Sigmoid colon (tissue), 6 donors: ENCODE measurements at regions not wholly inside any gene's neighbourhood (a gene's known extent, or its start where the extent isn't known, plus 50 kb on each side); places are given as distances from the start of the nearest gene placed in this dataset.

Source experiments
- DNase-seq: peaks from one replicate; pipeline ENCODE4 v3.0.0-alpha.2; 2019
- H3K27ac ChIP-seq, 4 donors: fragments of 200-600 bp; sonication (generic); one replicate each; pipeline ENCODE4 v1.5.1; 2016 to 2019; ENCODE audit warnings: mild to moderate bottlenecking in 1 of 4
- H3K27me3 ChIP-seq, 3 donors: fragments of 200-600 bp; sonication (generic); one replicate each; pipeline ENCODE4 v1.5.1; 2019; ENCODE audit warnings: mild to moderate bottlenecking in 1 of 3
- H3K36me3 ChIP-seq, 4 donors: fragments of 200-600 bp; sonication (generic); one replicate each; pipeline ENCODE4 v1.5.1; 2016 to 2019
- H3K4me1 ChIP-seq, 4 donors: fragments of 200-600 bp; sonication (generic); one replicate each; pipeline ENCODE4 v1.5.1; 2017 to 2019
- H3K4me3 ChIP-seq, 4 donors: fragments of 200-600 bp; sonication (generic); one replicate each; pipeline ENCODE4 v1.5.1; 2017 to 2019; ENCODE audit warnings: mild to moderate bottlenecking in 2 of 4, moderate library complexity in 1 of 4
- H3K9me3 ChIP-seq, 4 donors: fragments of 200-600 bp in 3 of 4; sonication (generic) in 3 of 4; one replicate each; pipeline versions ENCODE4 v1.5.1 to v1.6.1; 2013 to 2019
- CTCF ChIP-seq, 4 experiments: fragments of 450-650 bp in 3 of 4; fragments of 200-600 bp in 1 of 4; IDR thresholded peaks; one replicate each; pipeline ENCODE4 v1.5.1; 2016 to 2019; ENCODE audit warnings: antibody characterized with exemption in 4 of 4, mild to moderate bottlenecking in 3 of 4, moderate library complexity in 2 of 4
- EP300 ChIP-seq, 4 donors: sonication (generic); formaldehyde crosslinking; IDR thresholded peaks; one replicate each; pipeline ENCODE4 v1.6.1; 2017; ENCODE audit warnings: antibody characterized with exemption in 4 of 4
- POLR2A ChIP-seq, 2 donors: fragments of 450-650 bp; IDR thresholded peaks; one replicate each; pipeline ENCODE4 v1.6.1; 2016; ENCODE audit warnings: antibody characterized with exemption in 2 of 2, mild to moderate bottlenecking in 2 of 2, moderate library complexity in 2 of 2
- POLR2AphosphoS5 ChIP-seq, 4 donors: sonication (generic); formaldehyde crosslinking; IDR thresholded peaks; one replicate each; pipeline ENCODE4 v1.6.1; 2017; ENCODE audit warnings: antibody characterized with exemption in 4 of 4
- WGBS, 2 donors: extraction: QIAGEN DNeasy Blood & Tissue Kit; methylation state at CpG; one replicate each; pipeline ENCODE4 v1.1.7; 2013; 5-methylcytosine and 5-hydroxymethylcytosine counted together
- intact Hi-C: fragments of 100-400 bp; cut with DNase I; formaldehyde crosslinking; loops from one replicate; pipeline ENCODE4 v1.15.1; 2023
- donor health status: healthy with polysubstance abuse.
- donor health status: healthy.

DNA sequence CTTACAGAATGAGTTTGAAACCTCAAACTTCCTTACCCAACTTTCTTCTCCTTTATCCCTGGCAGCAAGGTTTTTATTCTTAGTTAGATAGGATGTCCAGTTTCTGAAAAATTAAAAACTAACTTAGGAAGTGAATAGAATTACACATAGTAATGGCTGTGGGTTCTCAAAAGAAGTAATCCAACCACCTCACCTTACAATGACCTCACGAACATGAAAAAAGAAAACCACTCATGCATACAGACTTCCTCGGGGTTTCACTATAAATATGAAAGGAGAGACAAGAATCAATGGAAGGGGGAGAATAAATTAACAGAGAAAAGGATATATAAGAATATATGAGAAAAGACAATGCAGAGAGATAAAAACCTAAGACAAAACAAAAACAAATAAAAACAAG is 1044.3 kb upstream of the KLHL29 start:
- Histone ChIP-seq H3K27me3 (no peaks in the 10 kb centered on the region), H3K9me3 (no peaks in the 10 kb centered on the region), H3K4me3 (no peak overlapping the region), H3K4me1 (no peaks in the 10 kb centered on the region), H3K27ac (no peak overlapping the region), H3K36me3 (no peaks in the 10 kb centered on the region)
- no peak for DNase-seq
- WGBS, 2 donors, result 73 to 84% methylated on average over 2 of the region's 2 CpGs
- TF ChIP-seq POLR2A (IDR thresholded peaks at IDR 0.05), result no peak
- no peak for TF ChIP-seq CTCF (IDR thresholded peaks at IDR 0.05)
- no peak for TF ChIP-seq EP300 (IDR thresholded peaks at IDR 0.05)
- no peak for TF ChIP-seq POLR2AphosphoS5 (IDR thresholded peaks at IDR 0.05)
- intact Hi-C loops, result no loop called here

DNA sequence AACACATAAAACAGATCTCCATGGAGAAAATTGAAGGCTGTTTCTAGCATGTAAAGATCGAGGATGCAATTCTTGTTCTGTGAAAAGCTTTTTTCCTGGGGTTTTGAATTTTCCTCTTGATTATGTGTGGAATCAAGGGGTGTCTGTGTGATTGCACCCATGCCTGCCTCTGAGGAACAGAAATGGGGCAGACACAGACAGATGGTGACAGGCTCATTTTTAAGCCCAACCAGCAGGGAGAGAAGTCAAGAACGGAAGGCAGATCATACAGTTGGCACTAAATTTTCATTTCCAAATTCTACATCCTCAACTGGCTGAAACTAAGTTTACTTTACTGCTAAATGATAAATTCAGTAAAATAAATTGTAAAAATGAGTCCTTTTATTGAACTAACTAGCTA is 1037.7 kb upstream of the KLHL29 start:
- Histone ChIP-seq H3K27ac (no peak overlapping the region), H3K27me3 (no peaks in the 10 kb centered on the region), H3K36me3 (no peaks in the 10 kb centered on the region), H3K4me3 (no peak overlapping the region), H3K9me3 (no peaks in the 10 kb centered on the region), H3K4me1 (no peaks in the 10 kb centered on the region)
- intact Hi-C loops, result no loop called here
- TF ChIP-seq EP300 (IDR thresholded peaks at IDR 0.05) (no peak), POLR2A (IDR thresholded peaks at IDR 0.05) (no peak)
- no peak for DNase-seq
- 81 to 88% methylated on average over 2 of the region's 2 CpGs for WGBS, 2 donors

DNA sequence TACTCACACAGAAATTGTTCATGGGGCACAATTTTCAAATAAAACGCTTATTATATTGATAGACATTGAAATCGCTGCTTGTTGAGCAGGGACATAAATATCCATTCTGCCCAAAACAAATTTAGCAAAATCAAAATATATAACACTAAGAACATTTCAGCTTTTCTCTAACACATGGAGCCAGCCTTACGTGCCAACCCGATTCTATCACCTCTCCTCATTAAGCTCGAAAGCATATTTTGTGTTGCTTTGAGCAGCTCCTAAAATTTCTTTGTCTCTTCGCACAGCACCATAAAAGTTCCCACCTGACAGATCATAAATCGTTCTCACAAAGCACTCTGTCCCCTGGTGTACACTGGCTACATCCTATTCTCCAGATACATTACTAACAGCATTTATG is 1034.4 kb upstream of the KLHL29 start:
- Histone ChIP-seq H3K9me3 (no peaks in the 10 kb centered on the region), H3K4me3 (no peak overlapping the region), H3K27ac (no peak overlapping the region), H3K27me3 (no peaks in the 10 kb centered on the region), H3K4me1 (no peaks in the 10 kb centered on the region), H3K36me3 (no peaks in the 10 kb centered on the region)
- 73 to 81% methylated on average over 7 of the region's 7 CpGs for WGBS, 2 donors
- intact Hi-C loops, result no loop called here
- DNase-seq, result no peak
- TF ChIP-seq POLR2AphosphoS5 (IDR thresholded peaks at IDR 0.05) (no peak), POLR2A (IDR thresholded peaks at IDR 0.05) (no peak), EP300 (IDR thresholded peaks at IDR 0.05) (no peak), CTCF (IDR thresholded peaks at IDR 0.05) (no peak)

GRCh38 chr2:22355816-22356433 is 1029.1 kb upstream of the KLHL29 start:
- Histone ChIP-seq H3K36me3 (no peaks in the 10 kb centered on the region), H3K27me3 (no peaks in the 10 kb centered on the region), H3K9me3 (no peaks in the 10 kb centered on the region), H3K27ac (no peak overlapping the region), H3K4me1 (no peaks in the 10 kb centered on the region), H3K4me3 (no peak overlapping the region)
- WGBS, 2 donors, result 43 to 45% methylated on average over 4 of the region's 4 CpGs
- no peak for TF ChIP-seq POLR2A (IDR thresholded peaks at IDR 0.05)
- TF ChIP-seq EP300 (IDR thresholded peaks at IDR 0.05), result no peak
- TF ChIP-seq POLR2AphosphoS5 (IDR thresholded peaks at IDR 0.05), result no peak
- TF ChIP-seq CTCF (IDR thresholded peaks at IDR 0.05), result peak; percentile 34 to 88 (median 68)
- peak; percentile 69 for DNase-seq
- intact Hi-C loops, result loop anchor here (5.0 kb wide), 1 partner anchor 996 kb away; no protein-coding TSS in a partner anchor

GRCh38 chr2:22359071-22359672 is 1025.8 kb upstream of the KLHL29 start:
- no peaks in the 10 kb centered on the region for H3K4me1 ChIP-seq
- TF ChIP-seq CTCF (IDR thresholded peaks at IDR 0.05), result no peak
- no peak for TF ChIP-seq POLR2AphosphoS5 (IDR thresholded peaks at IDR 0.05)
- TF ChIP-seq EP300 (IDR thresholded peaks at IDR 0.05), result no peak
- no peak for TF ChIP-seq POLR2A (IDR thresholded peaks at IDR 0.05)
- DNase-seq, result no peak
- H3K9me3 ChIP-seq, result no peaks in the 10 kb centered on the region
- H3K4me3 ChIP-seq, result no peak overlapping the region
- intact Hi-C loops, result loop anchor here (5.0 kb wide), 1 partner anchor 993 kb away; no protein-coding TSS in a partner anchor
- no peak overlapping the region for H3K27ac ChIP-seq
- H3K27me3 ChIP-seq, result no peaks in the 10 kb centered on the region
- H3K36me3 ChIP-seq, result no peaks in the 10 kb centered on the region
- 24 to 36% methylated on average over 2 of the region's 2 CpGs for WGBS, 2 donors
